CD4-positive, alpha-beta T cell (primary cell): ENCODE measurements at regions not wholly inside any gene's neighbourhood (a gene's known extent, or its start where the extent isn't known, plus 50 kb on each side); places are given as distances from the start of the nearest gene placed in this dataset.

Experiments used
- ATAC-seq: fragments of 200-7000 bp; cut with Tn5 transposase; one replicate; pipeline ENCODE4 v1.10.0; 2022; ENCODE audit warnings: mild to moderate bottlenecking; ENCODE audit not compliant: poor library complexity
- CTCF ChIA-PET: fragments of 350-600 bp; sonication (Branson Sonifier 250); formaldehyde crosslinking; loops from one replicate; lab custom pipeline; 2021; ENCODE audit warnings: antibody characterized with exemption, inconsistent platforms; lab: Charles Lee
- POLR2A ChIA-PET: fragments of 350-600 bp; sonication (Branson Sonifier 250); formaldehyde crosslinking; loops from one replicate; lab custom pipeline; 2021; ENCODE audit warnings: antibody characterized with exemption, inconsistent platforms; lab: Charles Lee
- DNase-seq, 14 experiments: peaks; one replicate each; pipeline ENCODE4 v3.0.0-alpha.2; 2013 to 2020; ENCODE audit warnings: mixed read lengths in 2 of 14
- H3K27ac ChIP-seq, 2 donors: one replicate each; pipeline versions ENCODE4 v1.5.1 to v1.7.0; 2013; ENCODE audit warnings: low read length in 2 of 2, low read depth in 1 of 2, mild to moderate bottlenecking in 1 of 2
- H3K27me3 ChIP-seq, 2 experiments: 1 replicate in 1 of 2; 2 replicates in 1 of 2; pipeline versions ENCODE4 v1.6.1 to v1.7.0; 2013; ENCODE audit warnings: low read length in 2 of 2, control low read depth in 1 of 2, mild to moderate bottlenecking in 1 of 2, moderate library complexity in 1 of 2; ENCODE audit not compliant: insufficient read depth in 2 of 2, control insufficient read depth in 1 of 2
- H3K36me3 ChIP-seq: one replicate; pipeline ENCODE4 v1.6.1; 2013; ENCODE audit warnings: low read length, control low read depth; ENCODE audit not compliant: insufficient read depth
- H3K4me1 ChIP-seq: one replicate; pipeline ENCODE4 v1.6.1; 2013; ENCODE audit warnings: low read length, control low read depth; ENCODE audit not compliant: insufficient read depth
- H3K4me3 ChIP-seq: one replicate; pipeline ENCODE4 v1.5.1; 2013; ENCODE audit warnings: mild to moderate bottlenecking, low read length, moderate library complexity
- H3K9me3 ChIP-seq, 2 experiments: 1 replicate in 1 of 2; 2 replicates in 1 of 2; pipeline versions ENCODE4 v1.6.1 to v1.7.0; 2013; ENCODE audit warnings: low read length in 2 of 2, mild to moderate bottlenecking in 2 of 2, control low read depth in 1 of 2, moderate library complexity in 1 of 2; ENCODE audit not compliant: control insufficient read depth in 1 of 2, insufficient read depth in 1 of 2
- H3K27ac Mint-ChIP-seq: one replicate; pipeline ENCODE4 v1.8.0; 2020; ENCODE audit warnings: mixed read lengths
- H3K27me3 Mint-ChIP-seq: one replicate; pipeline ENCODE4 v1.8.0; 2021; ENCODE audit warnings: mixed read lengths
- H3K36me3 Mint-ChIP-seq: one replicate; pipeline ENCODE4 v1.8.0; 2021; ENCODE audit warnings: low read depth, mixed read lengths
- H3K4me1 Mint-ChIP-seq: one replicate; pipeline ENCODE4 v1.8.0; 2021; ENCODE audit warnings: low read depth, mixed read lengths
- H3K4me3 Mint-ChIP-seq: one replicate; pipeline ENCODE4 v1.8.0; 2020; ENCODE audit warnings: mild to moderate bottlenecking, mixed read lengths
- H3K9me3 Mint-ChIP-seq: one replicate; pipeline ENCODE4 v1.8.0; 2020; ENCODE audit warnings: mixed read lengths
- CTCF ChIP-seq: fragments of 200-600 bp; IDR thresholded peaks from one replicate; pipeline ENCODE4 v1.8.0; 2022; ENCODE audit warnings: antibody characterized with exemption, mild to moderate bottlenecking
- intact Hi-C, 2 experiments: fragments of 100-400 bp; cut with DNase I in 1 of 2; cut with micrococcal nuclease in 1 of 2; formaldehyde crosslinking; loops; one replicate each; pipeline versions ENCODE4 v1.15.1 to v1.9.0; 2023 to 2025; cut with DNase I, micrococcal nuclease

GRCh38 chr9:11318946-11319345 lies 706.1 kb upstream of the PTPRD start:
- ChIA-PET POLR2A (no interaction called here), CTCF (no interaction called here)
- H3K36me3 Mint-ChIP-seq = no peaks in the 10 kb centered on the region
- no peak for TF ChIP-seq CTCF
- H3K4me1 Mint-ChIP-seq = no peaks in the 10 kb centered on the region
- no peak overlapping the region for H3K4me3 Mint-ChIP-seq
- no peaks in the 10 kb centered on the region for H3K27me3 ChIP-seq
- H3K27me3 Mint-ChIP-seq = no peaks in the 10 kb centered on the region
- H3K27ac Mint-ChIP-seq = no peak overlapping the region
- ATAC-seq = no peak
- peaks cover 0 to 3% of the 10 kb centered on the region in 2 experiments for H3K9me3 ChIP-seq
- DNase-seq = no peak
- H3K36me3 ChIP-seq = no peaks in the 10 kb centered on the region
- H3K4me3 ChIP-seq = no peak overlapping the region
- peaks cover 7% of the 10 kb centered on the region for H3K9me3 Mint-ChIP-seq
- H3K27ac ChIP-seq = no peak overlapping the region
- intact Hi-C loops = no loop called here
- no peaks in the 10 kb centered on the region for H3K4me1 ChIP-seq

GRCh38 chr9:11319538-11319937 lies 706.7 kb upstream of the PTPRD start:
- H3K27ac Mint-ChIP-seq = no peak overlapping the region
- no peaks in the 10 kb centered on the region for H3K36me3 Mint-ChIP-seq
- Histone ChIP-seq H3K4me1 (no peaks in the 10 kb centered on the region), H3K27ac (no peak overlapping the region), H3K9me3 (peaks cover 0 to 3% of the 10 kb centered on the region in 2 experiments), H3K36me3 (no peaks in the 10 kb centered on the region), H3K4me3 (no peak overlapping the region), H3K27me3 (no peaks in the 10 kb centered on the region)
- H3K4me3 Mint-ChIP-seq = no peak overlapping the region
- DNase-seq = no peak
- no peaks in the 10 kb centered on the region for H3K27me3 Mint-ChIP-seq
- ChIA-PET CTCF (no interaction called here), POLR2A (no interaction called here)
- no peak for ATAC-seq
- intact Hi-C loops = no loop called here
- peaks cover 9% of the 10 kb centered on the region for H3K9me3 Mint-ChIP-seq
- no peak for TF ChIP-seq CTCF
- H3K4me1 Mint-ChIP-seq = no peaks in the 10 kb centered on the region

- H3K27ac ChIP-seq = no peak overlapping the region
- no peaks in the 10 kb centered on the region for H3K27me3 ChIP-seq
- intact Hi-C loops = no loop called here
- POLR2A ChIA-PET = no interaction called here
- no peaks in the 10 kb centered on the region for H3K4me1 ChIP-seq
- no peak for ATAC-seq
- CTCF ChIA-PET = no interaction called here
- Mint-ChIP-seq H3K36me3 (no peaks in the 10 kb centered on the region), H3K4me1 (no peaks in the 10 kb centered on the region), H3K9me3 (peaks cover 7% of the 10 kb centered on the region), H3K27me3 (no peaks in the 10 kb centered on the region), H3K27ac (no peak overlapping the region), H3K4me3 (no peak overlapping the region)
- H3K36me3 ChIP-seq = no peaks in the 10 kb centered on the region
- TF ChIP-seq CTCF = no peak
- H3K9me3 ChIP-seq = peaks cover 0 to 3% of the 10 kb centered on the region in 2 experiments
- no peak overlapping the region for H3K4me3 ChIP-seq
- no peak for DNase-seq
These were observed 708.2 kb upstream of the PTPRD start for GRCh38 chr9:11320989-11321388.
